HCT116 (cell line): ENCODE measurements at regions not wholly inside any gene's neighbourhood (a gene's known extent, or its start where the extent isn't known, plus 50 kb on each side); places are given as distances from the start of the nearest gene placed in this dataset.

Experiments
- ATAC-seq: fragments of 200-7000 bp; cut with Tn5 transposase; 2 replicates; pipeline ENCODE4 v1.9.1; 2020; ENCODE audit warnings: mild to moderate bottlenecking, moderate library complexity
- BruUV-seq: library from RNA; stranded (reverse); fragments of 400-500 nt; replicated peaks from 2 replicates; lab custom pipeline; 2021; lab: Mats Ljungman, UMichigan
- CTCF ChIA-PET: fragments of 300-600 bp; sonication (Branson Sonifier 250); formaldehyde crosslinking; loops from one replicate; lab custom pipeline; 2021; ENCODE audit warnings: antibody characterized with exemption; lab: Charles Lee
- POLR2A ChIA-PET: fragments of 300-600, 350-600 bp; sonication (Branson Sonifier 250); formaldehyde crosslinking; loops from one replicate; lab custom pipeline; 2021; ENCODE audit warnings: antibody characterized with exemption; lab: Charles Lee
- RAD21 ChIA-PET, 2 experiments: fragments of 300-600 bp; sonication (Branson Sonifier 250); formaldehyde crosslinking; loops; one replicate each; lab custom pipeline; 2023; ENCODE audit warnings: low total read pairs in 2 of 2; ENCODE audit not compliant: uncharacterized antibody in 2 of 2, unreplicated experiment in 2 of 2, low non-redundant PET in 1 of 2; lab: Charles Lee
- DNase-seq: peaks from one replicate; pipeline ENCODE4 v3.0.0-alpha.2; 2010; ENCODE audit warnings: low read depth, low spot score
- H2AFZ ChIP-seq: fragments of 200-600 bp; shearing (Covaris generic), sonication (generic); 2 replicates; pipeline ENCODE4 v1.6.1; 2017; ENCODE audit warnings: low read depth, mixed run types, mixed read lengths, antibody characterized with exemption, low read length; ENCODE audit not compliant: poor library complexity, severe bottlenecking
- H3K27ac ChIP-seq: 2 replicates; pipeline ENCODE4 v1.5.1; 2012; ENCODE audit warnings: low read depth, low read length
- H3K27me3 ChIP-seq: fragments of 200-600 bp; sonication (generic); 2 replicates; pipeline ENCODE4 v1.6.1; 2016; ENCODE audit warnings: mixed run types, low read length, mixed read lengths; ENCODE audit not compliant: insufficient read depth
- H3K36me3 ChIP-seq, 2 experiments: fragments of 200-500 bp in 1 of 2; fragments of 200-600 bp in 1 of 2; sonication (Bioruptor generic) in 1 of 2; sonication (generic) in 1 of 2; 2 replicates each; pipeline versions ENCODE4 v1.5.1 to v1.6.1; 2014 to 2016; ENCODE audit warnings: low read length in 2 of 2, inconsistent platforms in 1 of 2, mixed read lengths in 1 of 2, mixed run types in 1 of 2; ENCODE audit not compliant: insufficient read depth in 2 of 2, control insufficient read depth in 1 of 2
- H3K4me1 ChIP-seq, 2 experiments: fragments of 200-600 bp in 1 of 2; sonication (generic) in 1 of 2; 2 replicates each; pipeline versions ENCODE4 v1.5.1 to v1.6.1; 2012 to 2017; ENCODE audit warnings: low read length in 2 of 2, inconsistent platforms in 1 of 2, mild to moderate bottlenecking in 1 of 2, mixed read lengths in 1 of 2, mixed run types in 1 of 2, moderate library complexity in 1 of 2; ENCODE audit not compliant: insufficient read depth in 2 of 2, control insufficient read depth in 1 of 2
- H3K4me2 ChIP-seq: fragments of 200-600 bp; sonication (generic); 2 replicates; pipeline ENCODE4 v1.6.1; 2017; ENCODE audit warnings: mixed run types, low read length, mixed read lengths
- H3K4me3 ChIP-seq, 2 experiments: fragments of 200-600 bp in 1 of 2; sonication (generic) in 1 of 2; replicated peaks in 1 of 2; 2 replicates each; pipeline ENCODE4 v1.5.1; 2011 to 2016; ENCODE audit warnings: low read length in 2 of 2, control low read depth in 1 of 2, low read depth in 1 of 2, mild to moderate bottlenecking in 1 of 2, mixed read lengths in 1 of 2, mixed run types in 1 of 2
- H3K79me2 ChIP-seq: fragments of 200-600 bp; sonication (generic); 2 replicates; pipeline ENCODE4 v1.6.1; 2017; ENCODE audit warnings: mild to moderate bottlenecking, mixed run types, low read length, moderate library complexity, mixed read lengths; ENCODE audit not compliant: insufficient read depth
- H3K9ac ChIP-seq: fragments of 200-600 bp; sonication (generic); 2 replicates; pipeline ENCODE4 v1.6.1; 2016; ENCODE audit warnings: low read length, mixed read lengths
- H3K9me2 ChIP-seq: fragments of 200-600 bp; sonication (generic), shearing (Covaris generic); 2 replicates; pipeline ENCODE4 v1.6.1; 2017; ENCODE audit warnings: mixed run types, mild to moderate bottlenecking, moderate library complexity; ENCODE audit not compliant: insufficient read depth
- H3K9me3 ChIP-seq, 2 experiments: fragments of 200-500 bp in 1 of 2; fragments of 200-600 bp in 1 of 2; sonication (Bioruptor generic) in 1 of 2; sonication (generic) in 1 of 2; 2 replicates each; pipeline ENCODE4 v1.6.1; 2014 to 2017; ENCODE audit warnings: low read length in 2 of 2, mixed read lengths in 2 of 2, inconsistent platforms in 1 of 2, low read depth in 1 of 2, mild to moderate bottlenecking in 1 of 2, mixed run types in 1 of 2, moderate library complexity in 1 of 2; ENCODE audit not compliant: control insufficient read depth in 1 of 2, insufficient read depth in 1 of 2
- H4K20me1 ChIP-seq: fragments of 200-600 bp; sonication (generic), shearing (Covaris generic); 2 replicates; pipeline ENCODE4 v1.6.1; 2017; ENCODE audit warnings: mixed run types, mild to moderate bottlenecking, moderate library complexity; ENCODE audit not compliant: insufficient read depth
- CTCF ChIP-seq, 3 experiments: fragments of 200-600 bp in 1 of 3; sonication (generic) in 1 of 3; IDR thresholded peaks in 2 of 3; conservative IDR thresholded peaks in 1 of 3; 2 replicates each; pipeline ENCODE4 v1.5.1; 2012 to 2017; ENCODE audit warnings: low read depth in 2 of 3, low read length in 2 of 3, antibody characterized with exemption in 1 of 3, borderline replicate concordance in 1 of 3, control low read depth in 1 of 3, mild to moderate bottlenecking in 1 of 3, mixed read lengths in 1 of 3, mixed run types in 1 of 3, moderate library complexity in 1 of 3; ENCODE audit not compliant: insufficient read depth in 1 of 3
- JUND ChIP-seq: IDR thresholded peaks from 2 replicates; pipeline ENCODE4 v1.6.1; 2012
- POLR2A ChIP-seq: IDR thresholded peaks from 2 replicates; pipeline ENCODE4 v1.7.0; 2011; ENCODE audit warnings: borderline replicate concordance; ENCODE audit not compliant: insufficient read depth, insufficient read length; ENCODE audit errors: extremely low read depth
- POLR2AphosphoS5 ChIP-seq: IDR thresholded peaks from 2 replicates; pipeline ENCODE4 v1.6.1; 2011; ENCODE audit warnings: mild to moderate bottlenecking, low read depth, low read length, moderate library complexity
- RAD21 ChIP-seq: IDR thresholded peaks from 2 replicates; pipeline ENCODE4 v1.6.1; 2012; ENCODE audit warnings: low read depth, mild to moderate bottlenecking
- TCF7L2 ChIP-seq: IDR thresholded peaks from 2 replicates; pipeline ENCODE4 v1.7.0; 2011; ENCODE audit warnings: borderline replicate concordance, inconsistent platforms; ENCODE audit not compliant: insufficient read depth, insufficient read length; ENCODE audit errors: extremely low read depth
- intact Hi-C: fragments of 100-400 bp; cut with micrococcal nuclease; formaldehyde crosslinking; loops from 2 replicates; pipeline ENCODE4 v1.10.0; 2022

- ChIA-PET RAD21 (no interaction called here), POLR2A (no interaction called here)
- Histone ChIP-seq H4K20me1 (no peaks in the 10 kb centered on the region), H3K4me2 (no peak overlapping the region), H3K9me2 (no peaks in the 10 kb centered on the region), H3K27ac (no peak overlapping the region), H3K79me2 (no peaks in the 10 kb centered on the region), H3K4me1 (no peaks in the 10 kb centered on the region), H3K36me3 (no peaks in the 10 kb centered on the region), H3K4me3 (no peak overlapping the region), H3K9me3 (no peaks in the 10 kb centered on the region)
- no peak for ATAC-seq
- no peak for TF ChIP-seq RAD21
- TF ChIP-seq, all 23 proteins: peak for 0
- intact Hi-C loops = no loop called here
- no peak for DNase-seq
- Histone ChIP-seq H2AFZ (no peak overlapping the region), H3K9ac (no peak overlapping the region), H3K27me3 (no peaks in the 10 kb centered on the region)
- BruUV-seq = no TSS peak
- CTCF ChIA-PET = no interaction called here
These were observed 1212.9 kb downstream of the BCL11B start for GRCh38 chr14:98059106-98059505.

- Histone ChIP-seq H3K36me3 (no peaks in the 10 kb centered on the region), H3K79me2 (no peaks in the 10 kb centered on the region), H3K4me3 (no peak overlapping the region), H3K4me1 (no peaks in the 10 kb centered on the region), H3K9me3 (no peaks in the 10 kb centered on the region; a peak in 1 of 4 replicates), H3K9me2 (no peaks in the 10 kb centered on the region), H3K27ac (no peak overlapping the region), H3K9ac (no peak overlapping the region), H2AFZ (no peak overlapping the region), H3K27me3 (no peaks in the 10 kb centered on the region), H3K4me2 (no peak overlapping the region), H4K20me1 (no peaks in the 10 kb centered on the region)
- no peak for DNase-seq
- BruUV-seq = no TSS peak
- no peak for ATAC-seq
- intact Hi-C loops = no loop called here
- TF ChIP-seq POLR2AphosphoS5 (no peak), CTCF (IDR thresholded peaks at IDR 0.05 in 2 of 3, conservative IDR thresholded peaks at IDR 0.05 in 1 of 3; ENCODE audit: borderline replicate concordance in 1 of 3, insufficient read depth in 1 of 3, low read depth in 2 of 3, low read length in 2 of 3) (no peak), POLR2A (no peak), TCF7L2 (no peak), JUND (no peak)
- POLR2A ChIA-PET = no interaction called here
- CTCF ChIA-PET = no interaction called here
- RAD21 ChIA-PET = no interaction called here
These were observed 1209.9 kb downstream of the BCL11B start for GRCh38 chr14:98062083-98062482.
